KMS-11 (cell line): ENCODE measurements at regions not wholly inside any gene's neighbourhood (a gene's known extent, or its start where the extent isn't known, plus 50 kb on each side); places are given as distances from the start of the nearest gene placed in this dataset.
"Not testable (repeated sequence)": the region's sequence is repeated elsewhere in the genome, so short reads cannot be mapped to it uniquely, and the experiment has no call there.

Source experiments
- H2AFZ ChIP-seq: fragments of 200-600 bp; sonication (generic); 2 replicates; pipeline ENCODE4 v1.6.1; 2016; ENCODE audit warnings: antibody characterized with exemption, mixed run types, low read depth
- H3K27ac ChIP-seq: fragments of 200-600 bp; sonication (generic); 2 replicates; pipeline ENCODE4 v1.6.1; 2016; ENCODE audit warnings: mild to moderate bottlenecking, mixed run types
- H3K27me3 ChIP-seq: fragments of 200-600 bp; sonication (generic); 2 replicates; pipeline ENCODE4 v1.6.1; 2017; ENCODE audit warnings: mild to moderate bottlenecking, low read depth, mixed run types, moderate library complexity; ENCODE audit not compliant: insufficient read depth
- H3K36me3 ChIP-seq: fragments of 200-600 bp; sonication (generic); 2 replicates; pipeline ENCODE4 v1.6.1; 2017; ENCODE audit warnings: mild to moderate bottlenecking, mixed run types; ENCODE audit not compliant: insufficient read depth
- H3K4me1 ChIP-seq: fragments of 200-600 bp; sonication (generic); 2 replicates; pipeline ENCODE4 v1.6.1; 2016; ENCODE audit warnings: mild to moderate bottlenecking, low read depth, mixed run types; ENCODE audit not compliant: poor library complexity, severe bottlenecking
- H3K4me2 ChIP-seq: fragments of 200-600 bp; sonication (generic); 2 replicates; pipeline ENCODE4 v1.7.0; 2016; ENCODE audit warnings: mild to moderate bottlenecking, mixed run types
- H3K4me3 ChIP-seq: fragments of 200-600 bp; sonication (generic); IDR thresholded peaks from 2 replicates; pipeline ENCODE4 v1.6.1; 2017; ENCODE audit warnings: low read depth, low read length, mixed read lengths; ENCODE audit not compliant: insufficient read depth
- H3K79me2 ChIP-seq: fragments of 200-600 bp; sonication (generic); 2 replicates; pipeline ENCODE4 v1.6.1; 2016; ENCODE audit warnings: low read depth, mixed run types; ENCODE audit not compliant: insufficient read depth
- H3K9ac ChIP-seq: fragments of 200-600 bp; sonication (generic); 2 replicates; pipeline ENCODE4 v1.6.1; 2016; ENCODE audit warnings: mild to moderate bottlenecking, mixed run types
- H4K20me1 ChIP-seq: fragments of 200-600 bp; sonication (generic); 2 replicates; pipeline ENCODE4 v1.6.1; 2016; ENCODE audit warnings: mild to moderate bottlenecking, mixed run types; ENCODE audit not compliant: insufficient read depth
- TF ChIP-seq, protein P1 (sequence below): fragments of 200-600 bp; sonication (generic); conservative IDR thresholded peaks from 2 replicates; pipeline ENCODE4 v1.6.1; 2017; ENCODE audit warnings: low read depth, mild to moderate bottlenecking, antibody characterized with exemption, low read length, moderate library complexity, mixed read lengths

DNA sequence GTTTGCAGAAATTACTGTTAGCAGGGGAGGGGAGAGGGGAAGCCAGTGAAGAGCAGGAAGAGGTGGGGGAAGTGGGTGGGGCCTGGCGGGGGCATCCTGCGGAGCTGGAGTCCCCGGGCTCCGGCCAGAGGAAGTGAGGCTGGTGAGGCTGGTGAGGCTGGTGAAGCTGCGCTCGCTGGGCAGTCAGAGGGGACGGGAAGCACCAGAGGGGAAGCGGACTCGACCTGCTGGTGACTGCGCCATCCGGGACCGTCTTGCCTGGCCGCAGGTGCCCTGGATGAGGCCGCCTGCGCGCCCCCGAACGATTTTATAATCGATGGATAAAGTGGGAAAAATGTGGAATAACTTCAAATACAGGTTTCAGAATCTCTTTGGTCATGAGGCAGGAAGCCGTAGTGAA lies 635.3 kb upstream of the MARCKS start:
- H3K9ac ChIP-seq: no peak overlapping the region
- H3K4me1 ChIP-seq: no peaks in the 10 kb centered on the region
- TF ChIP-seq, protein P1, sequence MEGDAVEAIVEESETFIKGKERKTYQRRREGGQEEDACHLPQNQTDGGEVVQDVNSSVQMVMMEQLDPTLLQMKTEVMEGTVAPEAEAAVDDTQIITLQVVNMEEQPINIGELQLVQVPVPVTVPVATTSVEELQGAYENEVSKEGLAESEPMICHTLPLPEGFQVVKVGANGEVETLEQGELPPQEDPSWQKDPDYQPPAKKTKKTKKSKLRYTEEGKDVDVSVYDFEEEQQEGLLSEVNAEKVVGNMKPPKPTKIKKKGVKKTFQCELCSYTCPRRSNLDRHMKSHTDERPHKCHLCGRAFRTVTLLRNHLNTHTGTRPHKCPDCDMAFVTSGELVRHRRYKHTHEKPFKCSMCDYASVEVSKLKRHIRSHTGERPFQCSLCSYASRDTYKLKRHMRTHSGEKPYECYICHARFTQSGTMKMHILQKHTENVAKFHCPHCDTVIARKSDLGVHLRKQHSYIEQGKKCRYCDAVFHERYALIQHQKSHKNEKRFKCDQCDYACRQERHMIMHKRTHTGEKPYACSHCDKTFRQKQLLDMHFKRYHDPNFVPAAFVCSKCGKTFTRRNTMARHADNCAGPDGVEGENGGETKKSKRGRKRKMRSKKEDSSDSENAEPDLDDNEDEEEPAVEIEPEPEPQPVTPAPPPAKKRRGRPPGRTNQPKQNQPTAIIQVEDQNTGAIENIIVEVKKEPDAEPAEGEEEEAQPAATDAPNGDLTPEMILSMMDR: no peak
- no peak overlapping the region for H3K4me3 ChIP-seq
- H3K27ac ChIP-seq: no peak overlapping the region
- H3K4me2 ChIP-seq: no peak overlapping the region
- no peaks in the 10 kb centered on the region for H4K20me1 ChIP-seq
- no peaks in the 10 kb centered on the region for H3K79me2 ChIP-seq
- no peaks in the 10 kb centered on the region for H3K27me3 ChIP-seq
- H3K36me3 ChIP-seq: no peaks in the 10 kb centered on the region
- no peak overlapping the region for H2AFZ ChIP-seq

DNA sequence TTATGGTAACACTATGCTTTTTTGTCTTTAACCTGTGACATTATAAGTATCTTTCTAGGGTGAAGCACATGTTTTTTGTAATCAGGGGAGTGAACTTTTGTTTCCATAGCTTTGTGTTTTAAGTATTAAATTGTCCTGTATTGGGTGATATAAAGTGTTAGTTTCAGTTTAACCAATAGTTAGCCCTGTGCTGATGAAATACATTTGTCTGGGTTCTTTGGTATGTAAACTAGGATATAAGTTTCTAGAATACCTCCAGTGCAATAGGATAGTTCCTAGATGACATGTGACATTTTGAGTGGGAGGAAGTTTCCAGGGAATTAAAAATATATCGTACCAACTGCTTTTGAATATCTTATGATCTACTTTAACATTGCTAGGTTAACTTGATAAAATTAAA lies 611.0 kb upstream of the MARCKS start:
- TF ChIP-seq, protein P1: no peak
- Histone ChIP-seq H3K79me2 (no peaks in the 10 kb centered on the region), H3K27me3 (no peaks in the 10 kb centered on the region), H3K27ac (no peak overlapping the region), H3K4me1 (no peaks in the 10 kb centered on the region), H3K4me2 (no peak overlapping the region), H3K9ac (no peak overlapping the region), H2AFZ (no peak overlapping the region), H3K4me3 (no peak overlapping the region), H3K36me3 (no peaks in the 10 kb centered on the region), H4K20me1 (no peaks in the 10 kb centered on the region)

DNA sequence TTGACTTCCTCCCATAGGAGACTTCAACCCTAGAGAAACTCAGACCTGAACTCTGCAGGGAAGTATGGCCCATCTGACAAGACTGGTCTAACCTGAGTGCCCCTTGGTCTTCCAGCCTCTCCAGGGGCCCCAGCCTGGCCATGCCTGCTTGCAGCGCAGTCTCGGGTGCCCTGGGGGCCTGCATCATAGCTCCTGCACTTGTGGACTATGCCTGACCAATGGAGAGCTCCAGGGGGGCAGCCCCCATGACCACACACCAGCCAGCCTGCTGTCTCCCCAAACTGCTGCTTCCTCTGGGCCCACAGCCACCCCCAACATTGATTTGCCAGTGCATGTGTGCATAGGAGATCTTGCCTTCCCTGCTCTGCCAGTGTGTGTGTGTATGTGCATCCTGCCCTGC lies 608.6 kb upstream of the MARCKS start:
- no peak overlapping the region for H3K4me3 ChIP-seq
- no peaks in the 10 kb centered on the region for H3K36me3 ChIP-seq
- H3K4me1 ChIP-seq: no peaks in the 10 kb centered on the region
- H3K9ac ChIP-seq: no peak overlapping the region
- no peak overlapping the region for H2AFZ ChIP-seq
- no peaks in the 10 kb centered on the region for H4K20me1 ChIP-seq
- no peak overlapping the region for H3K4me2 ChIP-seq
- TF ChIP-seq, protein P1: no peak
- H3K27me3 ChIP-seq: no peaks in the 10 kb centered on the region
- H3K79me2 ChIP-seq: no peaks in the 10 kb centered on the region
- H3K27ac ChIP-seq: no peak overlapping the region

DNA sequence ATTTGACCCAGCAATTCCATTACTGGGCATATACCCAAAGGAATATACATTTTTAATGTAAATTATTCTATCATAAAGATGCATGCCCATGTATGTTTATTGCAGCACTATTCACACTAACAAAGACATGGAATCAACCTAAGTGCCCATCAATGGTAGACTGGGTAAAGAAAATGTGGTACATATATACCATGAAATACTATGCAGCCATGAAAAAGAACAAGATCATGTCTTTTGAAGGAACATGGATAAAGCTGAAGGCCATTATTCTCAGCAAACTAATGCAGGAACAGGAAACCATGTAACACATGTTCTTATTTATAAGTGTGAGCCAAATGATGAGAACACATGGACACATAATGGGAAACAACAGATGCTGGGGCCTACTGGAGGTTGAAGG lies 603.0 kb upstream of the MARCKS start:
- not testable (repeated sequence) for H3K36me3 ChIP-seq, H3K9ac ChIP-seq, H4K20me1 ChIP-seq, H2AFZ ChIP-seq, H3K79me2 ChIP-seq, H3K4me2 ChIP-seq, H3K27me3 ChIP-seq, H3K27ac ChIP-seq, H3K4me1 ChIP-seq, H3K4me3 ChIP-seq

DNA sequence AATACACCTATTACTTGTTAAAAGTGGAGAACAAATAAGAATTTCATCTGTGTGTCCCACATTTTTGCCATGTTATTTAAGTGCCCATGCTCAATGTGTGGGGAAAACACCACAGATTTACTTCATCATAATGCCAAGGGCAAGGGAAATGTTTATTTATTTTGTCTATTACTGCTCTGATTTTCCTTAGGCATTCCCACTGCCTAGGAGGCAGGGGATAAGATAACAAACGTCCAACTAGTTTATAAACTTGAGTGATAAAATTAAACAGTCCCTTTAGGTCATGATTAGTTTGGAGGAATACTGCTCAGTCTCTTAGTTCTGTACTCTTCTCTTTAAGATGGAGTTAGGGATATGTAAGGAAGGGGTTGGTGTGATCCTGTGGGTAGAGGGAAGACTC lies 598.4 kb upstream of the MARCKS start:
- Histone ChIP-seq H3K9ac (no peak overlapping the region), H2AFZ (no peak overlapping the region), H3K4me1 (no peaks in the 10 kb centered on the region), H3K4me3 (no peak overlapping the region), H3K4me2 (no peak overlapping the region), H3K27ac (no peak overlapping the region), H3K27me3 (no peaks in the 10 kb centered on the region), H4K20me1 (no peaks in the 10 kb centered on the region), H3K79me2 (no peaks in the 10 kb centered on the region), H3K36me3 (no peaks in the 10 kb centered on the region)
- TF ChIP-seq, protein P1: no peak
